ENCODE measurements at regions not wholly inside any gene's neighbourhood (a gene's known extent, or its start where the extent isn't known, plus 50 kb on each side); places are given as distances from the start of the nearest gene placed in this dataset.
A peak's percentile ranks its signal among the peaks of the same experiment; 100 is the strongest.

- Histone ChIP-seq H2AFZ (ENCODE audit: insufficient read depth, low read length, poor library complexity) (no peak overlapping the region), H3K4me3 (ENCODE audit: low read depth, low read length) (no peak overlapping the region), H4K8ac (ENCODE audit: low read depth, low read length) (no peak overlapping the region), H3K14ac (ENCODE audit: low read length) (no peak overlapping the region), H3K18ac (ENCODE audit: low read length) (no peak overlapping the region), H3K23ac (ENCODE audit: low read length) (no peak overlapping the region), H3K9me3 (ENCODE audit: insufficient read depth, low read depth, low read length) (peaks cover 3% of the 10 kb centered on the region), H3K36me3 (ENCODE audit: control insufficient read depth in 1 of 2, insufficient read depth in 2 of 2, low read length in 2 of 2) (no peaks in the 10 kb centered on the region), H3K27ac (ENCODE audit: low read depth, low read length) (no peak overlapping the region), H3K9ac (ENCODE audit: low read length) (no peak overlapping the region), H2BK5ac (ENCODE audit: low read depth, low read length, poor library complexity) (no peak overlapping the region), H2AK5ac (ENCODE audit: low read length) (no peak overlapping the region), H3K79me2 (ENCODE audit: control insufficient read depth, insufficient read depth, low read length, poor library complexity) (no peaks in the 10 kb centered on the region), H3K4me1 (ENCODE audit: control insufficient read depth in 1 of 2, insufficient read depth in 2 of 2, low read length in 2 of 2) (peaks cover 5 to 6% of the 10 kb centered on the region in 2 experiments), H4K91ac (ENCODE audit: low read depth, low read length) (no peak overlapping the region), H4K12ac (ENCODE audit: low read depth, low read length) (no peak overlapping the region), H2BK120ac (ENCODE audit: insufficient read depth, low read length, poor library complexity) (no peak overlapping the region), H2BK12ac (ENCODE audit: low read length) (no peak overlapping the region), H3K4ac (ENCODE audit: low read depth, low read length) (no peak overlapping the region), H3K4me2 (ENCODE audit: low read length) (no peak overlapping the region), H3K79me1 (ENCODE audit: low read length) (no peaks in the 10 kb centered on the region), H3K27me3 (ENCODE audit: insufficient read depth, low read length) (no peaks in the 10 kb centered on the region)
- no peak for DNase-seq
- WGBS (ENCODE audit: extremely low coverage, insufficient coverage, insufficient read length) = no CpG with 5 or more reads among the region's 3 CpGs
Measured at GRCh38 chr20:48301189-48301588, 515.9 kb upstream of the SULF2 start.

GRCh38 chr20:48300529-48300928, 515.2 kb upstream of the SULF2 start:
- Histone ChIP-seq H3K27me3 (ENCODE audit: insufficient read depth, low read length) (no peaks in the 10 kb centered on the region), H3K4me2 (ENCODE audit: low read length) (no peak overlapping the region), H4K12ac (ENCODE audit: low read depth, low read length) (no peak overlapping the region), H3K79me2 (ENCODE audit: control insufficient read depth, insufficient read depth, low read length, poor library complexity) (no peaks in the 10 kb centered on the region), H3K36me3 (ENCODE audit: control insufficient read depth in 1 of 2, insufficient read depth in 2 of 2, low read length in 2 of 2) (no peaks in the 10 kb centered on the region), H3K23ac (ENCODE audit: low read length) (no peak overlapping the region), H3K4me3 (ENCODE audit: low read depth, low read length) (no peak overlapping the region), H3K9me3 (ENCODE audit: insufficient read depth, low read depth, low read length) (peaks cover 3% of the 10 kb centered on the region), H4K8ac (ENCODE audit: low read depth, low read length) (no peak overlapping the region), H3K27ac (ENCODE audit: low read depth, low read length) (no peak overlapping the region), H3K4ac (ENCODE audit: low read depth, low read length) (no peak overlapping the region), H3K14ac (ENCODE audit: low read length) (no peak overlapping the region), H3K18ac (ENCODE audit: low read length) (no peak overlapping the region), H2BK120ac (ENCODE audit: insufficient read depth, low read length, poor library complexity) (no peak overlapping the region), H2BK5ac (ENCODE audit: low read depth, low read length, poor library complexity) (no peak overlapping the region), H3K9ac (ENCODE audit: low read length) (no peak overlapping the region), H3K4me1 (ENCODE audit: control insufficient read depth in 1 of 2, insufficient read depth in 2 of 2, low read length in 2 of 2) (peaks cover 8 to 9% of the 10 kb centered on the region in 2 experiments), H4K91ac (ENCODE audit: low read depth, low read length) (no peak overlapping the region), H2BK12ac (ENCODE audit: low read length) (no peak overlapping the region), H2AK5ac (ENCODE audit: low read length) (no peak overlapping the region), H2AFZ (ENCODE audit: insufficient read depth, low read length, poor library complexity) (no peak overlapping the region), H3K79me1 (ENCODE audit: low read length) (no peaks in the 10 kb centered on the region)
- WGBS (ENCODE audit: extremely low coverage, insufficient coverage, insufficient read length) = no CpG with 5 or more reads among the region's 1 CpG
- no peak for DNase-seq

GRCh38 chr20:48298851-48299484, 513.7 kb upstream of the SULF2 start:
- Histone ChIP-seq H3K27ac (ENCODE audit: low read depth, low read length) (no peak overlapping the region), H3K23ac (ENCODE audit: low read length) (no peak overlapping the region), H3K14ac (ENCODE audit: low read length) (no peak overlapping the region), H2AFZ (ENCODE audit: insufficient read depth, low read length, poor library complexity) (no peak overlapping the region), H4K12ac (ENCODE audit: low read depth, low read length) (no peak overlapping the region), H2BK12ac (ENCODE audit: low read length) (peak overlapping the region; percentile 32), H4K91ac (ENCODE audit: low read depth, low read length) (no peak overlapping the region), H3K4me2 (ENCODE audit: low read length) (no peak overlapping the region), H3K18ac (ENCODE audit: low read length) (no peak overlapping the region), H3K9me3 (ENCODE audit: insufficient read depth, low read depth, low read length) (peaks cover 3% of the 10 kb centered on the region), H3K4me1 (ENCODE audit: control insufficient read depth in 1 of 2, insufficient read depth in 2 of 2, low read length in 2 of 2) (peaks cover 12 to 13% of the 10 kb centered on the region in 2 experiments), H2BK5ac (ENCODE audit: low read depth, low read length, poor library complexity) (no peak overlapping the region), H4K8ac (ENCODE audit: low read depth, low read length) (peak overlapping the region; percentile 4), H2BK120ac (ENCODE audit: insufficient read depth, low read length, poor library complexity) (no peak overlapping the region), H3K4me3 (ENCODE audit: low read depth, low read length) (no peak overlapping the region), H3K36me3 (ENCODE audit: control insufficient read depth in 1 of 2, insufficient read depth in 2 of 2, low read length in 2 of 2) (no peaks in the 10 kb centered on the region), H3K9ac (ENCODE audit: low read length) (no peak overlapping the region), H3K79me2 (ENCODE audit: control insufficient read depth, insufficient read depth, low read length, poor library complexity) (no peaks in the 10 kb centered on the region), H3K27me3 (ENCODE audit: insufficient read depth, low read length) (no peaks in the 10 kb centered on the region), H2AK5ac (ENCODE audit: low read length) (no peak overlapping the region), H3K4ac (ENCODE audit: low read depth, low read length) (no peak overlapping the region), H3K79me1 (ENCODE audit: low read length) (no peaks in the 10 kb centered on the region)
- no CpG with 5 or more reads among the region's 7 CpGs for WGBS (ENCODE audit: extremely low coverage, insufficient coverage, insufficient read length)
- no peak for DNase-seq

GRCh38 chr20:48298433-48298832, 513.2 kb upstream of the SULF2 start:
- no peak overlapping the region for H2AK5ac ChIP-seq (ENCODE audit: low read length)
- H4K12ac ChIP-seq (ENCODE audit: low read depth, low read length) = no peak overlapping the region
- no peak overlapping the region for H3K4ac ChIP-seq (ENCODE audit: low read depth, low read length)
- H3K79me1 ChIP-seq (ENCODE audit: low read length) = no peaks in the 10 kb centered on the region
- H3K9ac ChIP-seq (ENCODE audit: low read length) = no peak overlapping the region
- no peaks in the 10 kb centered on the region for H3K36me3 ChIP-seq (ENCODE audit: control insufficient read depth in 1 of 2, insufficient read depth in 2 of 2, low read length in 2 of 2)
- no peak overlapping the region for H2BK12ac ChIP-seq (ENCODE audit: low read length)
- H3K18ac ChIP-seq (ENCODE audit: low read length) = no peak overlapping the region
- DNase-seq = no peak
- H4K8ac ChIP-seq (ENCODE audit: low read depth, low read length) = no peak overlapping the region
- no peaks in the 10 kb centered on the region for H3K79me2 ChIP-seq (ENCODE audit: control insufficient read depth, insufficient read depth, low read length, poor library complexity)
- peaks cover 12 to 13% of the 10 kb centered on the region in 2 experiments for H3K4me1 ChIP-seq (ENCODE audit: control insufficient read depth in 1 of 2, insufficient read depth in 2 of 2, low read length in 2 of 2)
- no peak overlapping the region for H3K14ac ChIP-seq (ENCODE audit: low read length)
- H2BK5ac ChIP-seq (ENCODE audit: low read depth, low read length, poor library complexity) = no peak overlapping the region
- no peak overlapping the region for H2BK120ac ChIP-seq (ENCODE audit: insufficient read depth, low read length, poor library complexity)
- H3K27ac ChIP-seq (ENCODE audit: low read depth, low read length) = no peak overlapping the region
- H2AFZ ChIP-seq (ENCODE audit: insufficient read depth, low read length, poor library complexity) = no peak overlapping the region
- no peak overlapping the region for H3K4me3 ChIP-seq (ENCODE audit: low read depth, low read length)
- H3K9me3 ChIP-seq (ENCODE audit: insufficient read depth, low read depth, low read length) = peaks cover 3% of the 10 kb centered on the region
- H3K23ac ChIP-seq (ENCODE audit: low read length) = no peak overlapping the region
- no peaks in the 10 kb centered on the region for H3K27me3 ChIP-seq (ENCODE audit: insufficient read depth, low read length)
- peak overlapping the region; percentile 33 for H4K91ac ChIP-seq (ENCODE audit: low read depth, low read length)
- no peak overlapping the region for H3K4me2 ChIP-seq (ENCODE audit: low read length)
